OCI-LY1 (cell line): ENCODE measurements at regions not wholly inside any gene's neighbourhood (a gene's known extent, or its start where the extent isn't known, plus 50 kb on each side); places are given as distances from the start of the nearest gene placed in this dataset.

ENCODE experiments used
- EZH2 ChIP-seq: fragments of 200-600 bp; sonication (generic), shearing (Covaris generic); IDR thresholded peaks from 2 replicates; pipeline ENCODE4 v1.8.0; 2017; ENCODE audit warnings: borderline replicate concordance, mixed run types, mild to moderate bottlenecking, antibody characterized with exemption, low read length, moderate library complexity, mixed read lengths
- TF ChIP-seq, protein P1 (sequence below): fragments of 200-600 bp; sonication (generic), shearing (Covaris generic); IDR thresholded peaks from 2 replicates; pipeline ENCODE4 v1.5.1; 2017; ENCODE audit warnings: mild to moderate bottlenecking, antibody characterized with exemption, low read length, moderate library complexity, mixed read lengths

- TF ChIP-seq, protein P1, sequence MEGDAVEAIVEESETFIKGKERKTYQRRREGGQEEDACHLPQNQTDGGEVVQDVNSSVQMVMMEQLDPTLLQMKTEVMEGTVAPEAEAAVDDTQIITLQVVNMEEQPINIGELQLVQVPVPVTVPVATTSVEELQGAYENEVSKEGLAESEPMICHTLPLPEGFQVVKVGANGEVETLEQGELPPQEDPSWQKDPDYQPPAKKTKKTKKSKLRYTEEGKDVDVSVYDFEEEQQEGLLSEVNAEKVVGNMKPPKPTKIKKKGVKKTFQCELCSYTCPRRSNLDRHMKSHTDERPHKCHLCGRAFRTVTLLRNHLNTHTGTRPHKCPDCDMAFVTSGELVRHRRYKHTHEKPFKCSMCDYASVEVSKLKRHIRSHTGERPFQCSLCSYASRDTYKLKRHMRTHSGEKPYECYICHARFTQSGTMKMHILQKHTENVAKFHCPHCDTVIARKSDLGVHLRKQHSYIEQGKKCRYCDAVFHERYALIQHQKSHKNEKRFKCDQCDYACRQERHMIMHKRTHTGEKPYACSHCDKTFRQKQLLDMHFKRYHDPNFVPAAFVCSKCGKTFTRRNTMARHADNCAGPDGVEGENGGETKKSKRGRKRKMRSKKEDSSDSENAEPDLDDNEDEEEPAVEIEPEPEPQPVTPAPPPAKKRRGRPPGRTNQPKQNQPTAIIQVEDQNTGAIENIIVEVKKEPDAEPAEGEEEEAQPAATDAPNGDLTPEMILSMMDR: no peak
- TF ChIP-seq EZH2: no peak
These were observed 347.2 kb upstream of the PCDH9 start for GRCh38 chr13:67577361-67577760.
